ENCODE measurements at regions not wholly inside any gene's neighbourhood (a gene's known extent, or its start where the extent isn't known, plus 50 kb on each side); places are given as distances from the start of the nearest gene placed in this dataset.
"Not testable (repeated sequence)": the region's sequence is repeated elsewhere in the genome, so short reads cannot be mapped to it uniquely, and the experiment has no call there.

- not testable (repeated sequence) for TF ChIP-seq EZH2 (IDR thresholded peaks at IDR 0.05; ENCODE audit: low read depth); CTCF (conservative IDR thresholded peaks at IDR 0.05)
These were observed 119.8 kb upstream of the HMX1 start for GRCh38 chr4:8991449-8991848.
